SK-N-SH (cell line): ENCODE measurements at regions not wholly inside any gene's neighbourhood (a gene's known extent, or its start where the extent isn't known, plus 50 kb on each side); places are given as distances from the start of the nearest gene placed in this dataset.

ENCODE experiments used
- CTCF ChIA-PET: fragments of 300-600, 350-600 bp; formaldehyde crosslinking; extraction: SDS; loops from one replicate; lab custom pipeline; 2021; lab: Yijun Ruan, JAX
- POLR2A ChIA-PET: fragments of 350-600 bp; sonication (Branson Sonifier 250); formaldehyde crosslinking; extraction: SDS; loops from one replicate; lab custom pipeline; 2020; ENCODE audit warnings: antibody characterized with exemption, inconsistent platforms; lab: Yijun Ruan, JAX
- DNase-seq: peaks from one replicate; pipeline ENCODE4 v3.0.0; 2012
- H2AFZ ChIP-seq: fragments of 200-600 bp; sonication (generic); 2 replicates; pipeline ENCODE4 v1.8.1; 2016; ENCODE audit warnings: antibody characterized with exemption, mild to moderate bottlenecking, low read depth
- H3F3A ChIP-seq: fragments of 200-600 bp; sonication (generic); replicated peaks from 2 replicates; pipeline ENCODE3; 2016; ENCODE audit warnings: antibody characterized with exemption, mild to moderate bottlenecking; ENCODE audit not compliant: insufficient read depth
- H3K27ac ChIP-seq, 2 experiments: fragments of 200-500 bp in 1 of 2; fragments of 200-600 bp in 1 of 2; sonication (Bioruptor generic) in 1 of 2; sonication (generic), shearing (Covaris generic) in 1 of 2; 2 replicates each; pipeline versions ENCODE4 v1.5.1 to v1.6.1; 2014 to 2016; ENCODE audit warnings: low read depth in 2 of 2, inconsistent platforms in 1 of 2, low read length in 1 of 2, mild to moderate bottlenecking in 1 of 2, mixed read lengths in 1 of 2
- H3K27me3 ChIP-seq: fragments of 200-600 bp; sonication (generic), shearing (Covaris generic); 2 replicates; pipeline ENCODE4 v1.6.1; 2016; ENCODE audit warnings: mixed run types; ENCODE audit not compliant: insufficient read depth
- H3K36me3 ChIP-seq, 2 experiments: fragments of 200-500 bp in 1 of 2; fragments of 200-600 bp in 1 of 2; sonication (Bioruptor generic) in 1 of 2; sonication (generic) in 1 of 2; replicated peaks in 1 of 2; 2 replicates each; pipeline versions ENCODE3 to v1.5.1; 2014 to 2016; ENCODE audit warnings: low read length in 1 of 2, mild to moderate bottlenecking in 1 of 2; ENCODE audit not compliant: insufficient read depth in 2 of 2, control insufficient read depth in 1 of 2
- H3K4me1 ChIP-seq, 2 experiments: fragments of 200-500 bp in 1 of 2; fragments of 200-600 bp in 1 of 2; sonication (Bioruptor generic) in 1 of 2; sonication (generic), shearing (Covaris generic) in 1 of 2; 2 replicates each; pipeline versions ENCODE4 v1.5.1 to v1.6.1; 2014 to 2016; ENCODE audit warnings: low read depth in 1 of 2, low read length in 1 of 2, mixed run types in 1 of 2; ENCODE audit not compliant: insufficient read depth in 2 of 2, control insufficient read depth in 1 of 2
- H3K4me2 ChIP-seq: fragments of 200-600 bp; sonication (generic), shearing (Covaris generic); 2 replicates; pipeline ENCODE4 v1.6.1; 2017; ENCODE audit warnings: mixed run types
- H3K4me3 ChIP-seq, 2 experiments: fragments of 200-500 bp in 1 of 2; fragments of 200-600 bp in 1 of 2; sonication (Bioruptor generic) in 1 of 2; sonication (generic), shearing (Covaris generic) in 1 of 2; 2 replicates each; pipeline versions ENCODE4 v1.5.1 to v1.8.1; 2014 to 2016; ENCODE audit warnings: low read depth in 2 of 2, inconsistent platforms in 1 of 2, low read length in 1 of 2, mild to moderate bottlenecking in 1 of 2, mixed read lengths in 1 of 2, moderate library complexity in 1 of 2
- H3K79me2 ChIP-seq: fragments of 200-600 bp; sonication (generic); 2 replicates; pipeline ENCODE4 v1.8.1; 2017; ENCODE audit warnings: mild to moderate bottlenecking; ENCODE audit not compliant: insufficient read depth
- H3K9ac ChIP-seq: fragments of 200-600 bp; sonication (generic); 2 replicates; pipeline ENCODE4 v1.6.1; 2017; ENCODE audit warnings: mixed run types
- H3K9me2 ChIP-seq: fragments of 200-600 bp; sonication (generic); 2 replicates; pipeline ENCODE4 v1.6.1; 2017; ENCODE audit warnings: mixed run types
- H3K9me3 ChIP-seq: fragments of 200-600 bp; sonication (generic); 2 replicates; pipeline ENCODE4 v1.6.1; 2017; ENCODE audit warnings: mixed run types, mild to moderate bottlenecking, moderate library complexity
- H4K20me1 ChIP-seq: fragments of 200-600 bp; sonication (generic); 2 replicates; pipeline ENCODE4 v1.6.1; 2017; ENCODE audit warnings: mild to moderate bottlenecking, mixed run types; ENCODE audit not compliant: insufficient read depth
- CHD2 ChIP-seq: fragments of 150-350 bp; IDR thresholded peaks from 2 replicates; pipeline ENCODE4 v1.6.1; 2018; ENCODE audit warnings: low read length; ENCODE audit not compliant: partially characterized antibody
- EP300 ChIP-seq, 2 experiments: IDR thresholded peaks; 2 replicates each; pipeline versions ENCODE4 v1.4.0 to v1.6.1; 2012; ENCODE audit warnings: borderline replicate concordance in 1 of 2, low read depth in 1 of 2, low read length in 1 of 2
- EZH2phosphoT487 ChIP-seq: fragments of 200-600 bp; sonication (generic); IDR thresholded peaks from 2 replicates; pipeline ENCODE4 v1.6.1; 2017; ENCODE audit warnings: low read depth, mixed run types, mild to moderate bottlenecking, antibody characterized with exemption, moderate library complexity, borderline replicate concordance
- FOXJ3 ChIP-seq: sonication (generic); formaldehyde crosslinking; IDR thresholded peaks from 2 replicates; pipeline ENCODE4 v1.5.1; 2020; ENCODE audit warnings: mild to moderate bottlenecking, missing genetic modification reagents
- GABPA ChIP-seq: IDR thresholded peaks from 2 replicates; pipeline ENCODE4 v1.4.0; 2012; ENCODE audit warnings: low read depth, mild to moderate bottlenecking
- GATA2 ChIP-seq: sonication (generic); formaldehyde crosslinking; IDR thresholded peaks from 2 replicates; pipeline ENCODE4 v1.5.0; 2020; ENCODE audit warnings: mild to moderate bottlenecking, missing genetic modification reagents
- MEF2A ChIP-seq: IDR thresholded peaks from 2 replicates; pipeline ENCODE4 v1.4.0; 2012; ENCODE audit warnings: low read depth, borderline replicate concordance
- MXI1 ChIP-seq: IDR thresholded peaks from 2 replicates; pipeline ENCODE4 v1.6.1; 2012; ENCODE audit warnings: mild to moderate bottlenecking, low read depth, low read length, improper control_type of control experiment
- NFIC ChIP-seq: IDR thresholded peaks from 2 replicates; pipeline ENCODE4 v1.4.0; 2012; ENCODE audit warnings: borderline replicate concordance
- NRF1 ChIP-seq: IDR thresholded peaks from 2 replicates; pipeline ENCODE4 v1.6.1; 2012; ENCODE audit warnings: low read depth, mild to moderate bottlenecking, low read length
- POLR2AphosphoS5 ChIP-seq: IDR thresholded peaks from 2 replicates; pipeline ENCODE4 v1.6.1; 2012; ENCODE audit warnings: low read depth, low read length
- RAD21 ChIP-seq: IDR thresholded peaks from 2 replicates; pipeline ENCODE4 v1.6.1; 2012; ENCODE audit warnings: mild to moderate bottlenecking, low read length
- RFX5 ChIP-seq: IDR thresholded peaks from 2 replicates; pipeline ENCODE4 v1.6.1; 2012; ENCODE audit warnings: mild to moderate bottlenecking, improper control_type of control experiment, low read length
- RXRA ChIP-seq: IDR thresholded peaks from 2 replicates; pipeline ENCODE4 v1.4.0; 2012; ENCODE audit warnings: low read depth, mild to moderate bottlenecking, borderline replicate concordance
- SMC3 ChIP-seq: IDR thresholded peaks from 2 replicates; pipeline ENCODE4 v1.6.1; 2012; ENCODE audit warnings: low read depth, low read length, improper control_type of control experiment
- TCF12 ChIP-seq: IDR thresholded peaks from 2 replicates; pipeline ENCODE4 v1.4.0; 2012
- YY1 ChIP-seq: IDR thresholded peaks from 2 replicates; pipeline ENCODE4 v1.4.0; 2012; ENCODE audit warnings: low read depth, mild to moderate bottlenecking
- WGBS: methylation state at CpG from one replicate; pipeline ENCODE4 v1.1.6; 2017; ENCODE audit warnings: low lambda C conversion rate; 5-methylcytosine and 5-hydroxymethylcytosine counted together
- TF ChIP-seq, protein P1 (sequence below): IDR thresholded peaks from 2 replicates; pipeline ENCODE4 v1.4.0; 2012; ENCODE audit warnings: low read depth, borderline replicate concordance
- TF ChIP-seq, protein P2 (sequence below): fragments of 150-350 bp; IDR thresholded peaks from 2 replicates; pipeline ENCODE4 v1.6.1; 2016; ENCODE audit warnings: mild to moderate bottlenecking, low read depth, low read length

DNA sequence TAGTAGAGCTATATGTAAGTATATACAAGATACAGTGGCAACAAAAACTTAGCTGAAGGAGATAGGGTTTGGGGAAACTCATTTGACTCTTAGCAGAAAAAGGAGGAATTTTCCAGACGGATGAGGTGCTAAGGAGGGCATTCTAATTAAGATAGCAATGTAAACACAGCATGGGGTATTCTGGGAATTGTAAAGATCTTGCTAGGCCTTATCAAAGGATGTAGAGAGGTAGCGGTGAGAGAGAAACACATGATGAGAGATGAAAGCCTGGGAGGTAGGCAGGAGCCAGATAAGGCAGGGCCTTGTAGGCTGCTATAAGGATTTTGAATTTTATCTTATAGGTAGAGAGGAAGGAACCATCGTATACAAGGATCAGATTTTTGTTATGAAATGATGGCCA, 106.6 kb upstream of the KCNN2 start:
- Histone ChIP-seq H3K4me1 (no peaks in the 10 kb centered on the region), H3K79me2 (no peaks in the 10 kb centered on the region), H3K27ac (no peak overlapping the region), H3K9me3 (no peaks in the 10 kb centered on the region), H3F3A (no peaks in the 10 kb centered on the region), H3K9me2 (no peaks in the 10 kb centered on the region), H3K4me2 (no peak overlapping the region), H3K36me3 (no peaks in the 10 kb centered on the region), H3K27me3 (no peaks in the 10 kb centered on the region), H2AFZ (no peak overlapping the region), H3K9ac (no peak overlapping the region), H4K20me1 (no peaks in the 10 kb centered on the region), H3K4me3 (no peak overlapping the region)
- TF ChIP-seq, protein P1, sequence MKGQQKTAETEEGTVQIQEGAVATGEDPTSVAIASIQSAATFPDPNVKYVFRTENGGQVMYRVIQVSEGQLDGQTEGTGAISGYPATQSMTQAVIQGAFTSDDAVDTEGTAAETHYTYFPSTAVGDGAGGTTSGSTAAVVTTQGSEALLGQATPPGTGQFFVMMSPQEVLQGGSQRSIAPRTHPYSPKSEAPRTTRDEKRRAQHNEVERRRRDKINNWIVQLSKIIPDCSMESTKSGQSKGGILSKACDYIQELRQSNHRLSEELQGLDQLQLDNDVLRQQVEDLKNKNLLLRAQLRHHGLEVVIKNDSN = no peak
- TF ChIP-seq TCF12 (no peak), NRF1 (no peak), MEF2A (no peak), RFX5 (no peak), POLR2AphosphoS5 (no peak), RXRA (no peak), SMC3 (no peak), MXI1 (no peak), EZH2phosphoT487 (no peak), GATA2 (CRISPR knock-in tag) (no peak), RAD21 (no peak), CHD2 (no peak), EP300 (IDR thresholded peaks at IDR 0.05; ENCODE audit: borderline replicate concordance in 1 of 2, low read depth in 1 of 2, low read length in 1 of 2) (no peak), FOXJ3 (CRISPR knock-in tag) (no peak), YY1 (no peak), NFIC (no peak), GABPA (no peak)
- TF ChIP-seq, protein P2, sequence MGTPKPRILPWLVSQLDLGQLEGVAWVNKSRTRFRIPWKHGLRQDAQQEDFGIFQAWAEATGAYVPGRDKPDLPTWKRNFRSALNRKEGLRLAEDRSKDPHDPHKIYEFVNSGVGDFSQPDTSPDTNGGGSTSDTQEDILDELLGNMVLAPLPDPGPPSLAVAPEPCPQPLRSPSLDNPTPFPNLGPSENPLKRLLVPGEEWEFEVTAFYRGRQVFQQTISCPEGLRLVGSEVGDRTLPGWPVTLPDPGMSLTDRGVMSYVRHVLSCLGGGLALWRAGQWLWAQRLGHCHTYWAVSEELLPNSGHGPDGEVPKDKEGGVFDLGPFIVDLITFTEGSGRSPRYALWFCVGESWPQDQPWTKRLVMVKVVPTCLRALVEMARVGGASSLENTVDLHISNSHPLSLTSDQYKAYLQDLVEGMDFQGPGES = no peak
- WGBS = 26% methylated on average over 3 of the region's 3 CpGs
- DNase-seq = no peak
- ChIA-PET CTCF (no interaction called here), POLR2A (no interaction called here)

DNA sequence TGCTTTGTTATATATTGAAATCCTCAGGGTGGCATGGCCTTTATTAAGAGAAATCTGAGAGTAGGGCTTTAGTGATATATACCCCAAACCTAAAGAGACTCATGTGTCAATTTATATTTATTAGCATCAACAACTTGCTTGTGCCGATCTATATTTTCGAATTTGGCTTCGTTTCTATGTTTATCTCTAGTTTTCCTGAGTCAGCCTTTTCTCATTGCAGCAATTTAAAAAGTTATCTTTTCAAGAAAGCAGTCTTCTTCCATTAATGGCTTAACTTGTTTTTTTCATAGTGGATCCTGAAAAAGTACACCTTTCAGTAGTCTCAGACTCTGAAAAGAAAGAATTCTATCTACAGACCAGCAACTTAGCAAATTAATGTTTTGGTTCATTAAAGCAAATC, 99.9 kb upstream of the KCNN2 start:
- H3K36me3 ChIP-seq = no peaks in the 10 kb centered on the region
- 6% methylated on average over 3 of the region's 3 CpGs for WGBS
- POLR2A ChIA-PET = no interaction called here
- no peak for DNase-seq
- no peak overlapping the region for H3K9ac ChIP-seq
- H4K20me1 ChIP-seq = no peaks in the 10 kb centered on the region
- no peaks in the 10 kb centered on the region for H3K9me2 ChIP-seq
- no peaks in the 10 kb centered on the region for H3K79me2 ChIP-seq
- no peaks in the 10 kb centered on the region for H3K27me3 ChIP-seq
- H3K27ac ChIP-seq = no peak overlapping the region
- no peak overlapping the region for H2AFZ ChIP-seq
- no peak overlapping the region for H3K4me2 ChIP-seq
- TF ChIP-seq SMC3 (no peak), CHD2 (no peak), RXRA (no peak)
- H3K9me3 ChIP-seq = no peaks in the 10 kb centered on the region
- no peak overlapping the region for H3K4me3 ChIP-seq
- H3K4me1 ChIP-seq = no peaks in the 10 kb centered on the region
- CTCF ChIA-PET = no interaction called here
- H3F3A ChIP-seq = no peaks in the 10 kb centered on the region
